HG02970 (cell line): ENCODE measurements at regions not wholly inside any gene's neighbourhood (a gene's known extent, or its start where the extent isn't known, plus 50 kb on each side); places are given as distances from the start of the nearest gene placed in this dataset.

Experiments
- ATAC-seq: cut with Tn5 transposase; IDR thresholded peaks from one replicate; pipeline ENCODE4 v1.9.1; 2021; ENCODE audit warnings: mild to moderate bottlenecking, moderate library complexity, moderate number of reproducible peaks; ENCODE audit not compliant: unreplicated experiment, low FRiP score

DNA sequence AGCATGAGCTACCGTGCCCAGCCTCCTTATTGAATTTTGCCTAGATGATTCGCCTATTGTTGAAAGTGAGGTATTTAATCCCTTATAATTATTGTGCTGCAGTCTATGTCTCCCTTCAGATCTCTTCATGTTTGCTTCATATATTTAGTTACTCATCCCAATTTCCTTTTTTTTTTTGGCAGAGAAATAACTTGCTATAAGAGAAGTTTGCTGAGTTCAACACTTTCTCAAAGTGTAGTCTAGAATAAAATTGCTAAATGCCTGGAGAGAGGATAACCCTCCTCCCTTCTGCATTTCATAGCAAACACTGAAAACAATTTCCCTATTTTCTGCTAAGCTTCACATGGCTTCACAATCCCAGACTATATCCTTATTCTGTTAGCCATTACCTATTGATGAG is 136.6 kb upstream of the CD180 start:
- no peak for ATAC-seq

DNA sequence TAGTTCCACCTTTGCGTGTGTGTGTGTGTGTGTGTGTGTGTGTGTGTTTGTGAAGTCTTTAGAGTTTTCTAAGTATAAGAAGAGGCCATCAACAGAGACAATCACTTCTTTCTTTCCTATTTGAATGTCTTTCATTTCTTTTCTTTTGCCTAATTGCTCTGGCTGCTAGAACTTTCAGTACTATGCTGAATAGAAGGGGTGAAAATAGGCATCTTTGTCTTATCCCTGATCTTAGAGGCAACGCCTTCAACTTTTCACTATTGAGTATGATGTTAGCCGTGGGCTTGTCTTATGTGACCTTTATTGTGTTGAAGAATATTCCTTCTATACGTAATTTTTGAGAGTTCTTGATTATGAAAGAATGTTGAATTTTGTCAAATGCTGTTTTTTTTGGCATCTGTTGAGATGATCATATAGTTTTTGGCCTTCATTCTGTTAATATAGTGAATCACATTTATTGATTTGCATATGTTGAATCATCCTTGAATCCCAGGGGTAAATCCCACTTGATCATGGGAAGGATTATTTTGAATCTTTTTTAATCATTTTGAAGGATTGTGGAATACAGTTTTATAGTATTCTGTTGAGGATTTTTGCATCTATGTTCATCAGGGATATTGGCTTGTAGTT is 134.8 kb upstream of the CD180 start:
- ATAC-seq = no peak

DNA sequence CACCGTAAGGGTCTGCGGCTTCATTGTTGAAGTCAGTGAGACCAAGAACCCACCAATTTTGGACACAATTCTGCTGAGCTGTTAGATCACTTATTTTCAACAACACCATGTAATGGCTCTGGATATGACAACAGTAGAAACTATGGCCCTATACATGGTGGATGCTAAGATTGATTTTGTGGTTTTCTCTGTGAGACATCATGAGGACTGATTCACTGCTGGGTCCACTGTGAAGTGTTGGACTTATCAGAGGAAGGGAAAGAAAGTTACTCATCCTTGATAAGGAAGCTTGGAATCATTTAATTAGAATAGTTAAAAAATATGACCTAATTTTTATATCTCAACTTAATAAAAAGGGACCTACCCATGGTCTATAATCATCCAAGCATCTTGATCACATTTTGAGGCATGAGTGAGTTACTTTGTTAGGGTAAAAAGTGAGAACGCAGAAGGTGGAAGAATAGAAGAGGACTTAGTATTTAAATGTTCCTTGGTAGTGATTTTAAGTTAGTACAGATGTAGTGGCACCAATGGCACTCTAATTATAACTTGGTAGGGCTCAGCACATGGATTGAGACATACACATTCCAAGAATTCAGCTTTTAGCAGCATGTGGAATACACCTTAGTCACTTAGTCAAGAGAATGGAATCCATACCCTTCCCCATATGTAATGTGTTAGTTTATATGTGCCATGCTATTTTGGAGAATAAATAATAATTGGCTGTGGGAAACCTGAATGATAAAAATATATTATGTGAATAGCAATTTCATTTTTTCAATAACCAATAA is 123.5 kb upstream of the CD180 start:
- no peak for ATAC-seq

DNA sequence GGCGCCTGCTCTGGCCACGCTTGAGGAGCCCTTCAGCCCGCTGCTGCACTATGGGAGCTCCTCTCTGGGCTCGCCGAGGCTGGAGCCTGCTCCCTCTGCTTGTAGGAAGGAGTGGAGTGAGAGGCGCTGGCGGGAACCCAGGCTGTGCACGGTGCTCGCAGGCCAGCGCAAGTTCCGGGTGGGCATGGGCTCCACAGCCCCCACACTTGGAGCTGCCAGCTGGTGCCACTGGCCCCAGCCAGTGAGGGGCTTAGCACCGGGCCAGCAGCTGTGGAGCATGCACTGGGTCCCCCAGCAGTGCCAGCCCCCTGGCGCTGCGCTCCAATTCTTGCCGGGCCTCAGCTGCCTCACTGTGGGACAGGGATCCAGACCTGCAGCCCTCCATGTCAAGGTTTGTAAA is 122.1 kb upstream of the CD180 start:
- ATAC-seq = no peak

DNA sequence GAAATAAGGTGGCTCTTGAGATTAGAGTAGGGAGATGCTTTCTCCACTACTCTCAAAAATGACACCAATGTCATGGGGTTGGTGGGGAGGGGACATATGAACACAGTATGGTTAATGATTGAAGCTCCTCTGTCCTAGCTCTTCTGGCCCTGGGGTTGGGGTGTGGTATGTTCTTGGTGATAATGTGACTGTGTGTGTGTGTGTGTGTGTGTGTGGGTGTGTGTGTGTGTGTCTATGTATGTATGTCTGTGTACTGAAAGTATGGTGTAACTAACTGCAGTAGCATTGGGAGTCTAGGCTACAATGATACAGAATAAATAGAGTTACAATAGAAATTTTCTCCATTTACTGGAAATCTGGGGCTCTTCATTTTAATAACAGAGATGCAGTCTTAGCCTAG is 121.0 kb upstream of the CD180 start:
- ATAC-seq = no peak

DNA sequence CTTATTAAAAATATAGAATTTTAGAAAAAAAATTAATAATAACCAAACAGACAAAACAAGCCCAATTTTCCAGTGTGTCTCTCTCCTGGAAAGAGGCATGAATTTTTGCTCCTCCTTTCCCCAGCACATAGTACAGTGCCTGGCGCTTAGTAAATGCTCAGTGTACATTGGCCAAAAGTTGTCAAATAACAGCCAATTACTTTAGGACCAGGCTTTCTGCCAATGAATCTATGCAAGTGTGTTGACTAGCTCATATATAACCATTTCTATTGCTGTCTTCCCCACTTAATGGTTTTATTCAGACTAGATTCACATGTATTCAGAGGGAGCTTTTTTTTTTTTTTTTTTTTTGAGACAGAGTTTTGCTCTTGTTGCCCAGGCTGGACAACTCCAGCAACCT is 120.1 kb upstream of the CD180 start:
- ATAC-seq = no peak

DNA sequence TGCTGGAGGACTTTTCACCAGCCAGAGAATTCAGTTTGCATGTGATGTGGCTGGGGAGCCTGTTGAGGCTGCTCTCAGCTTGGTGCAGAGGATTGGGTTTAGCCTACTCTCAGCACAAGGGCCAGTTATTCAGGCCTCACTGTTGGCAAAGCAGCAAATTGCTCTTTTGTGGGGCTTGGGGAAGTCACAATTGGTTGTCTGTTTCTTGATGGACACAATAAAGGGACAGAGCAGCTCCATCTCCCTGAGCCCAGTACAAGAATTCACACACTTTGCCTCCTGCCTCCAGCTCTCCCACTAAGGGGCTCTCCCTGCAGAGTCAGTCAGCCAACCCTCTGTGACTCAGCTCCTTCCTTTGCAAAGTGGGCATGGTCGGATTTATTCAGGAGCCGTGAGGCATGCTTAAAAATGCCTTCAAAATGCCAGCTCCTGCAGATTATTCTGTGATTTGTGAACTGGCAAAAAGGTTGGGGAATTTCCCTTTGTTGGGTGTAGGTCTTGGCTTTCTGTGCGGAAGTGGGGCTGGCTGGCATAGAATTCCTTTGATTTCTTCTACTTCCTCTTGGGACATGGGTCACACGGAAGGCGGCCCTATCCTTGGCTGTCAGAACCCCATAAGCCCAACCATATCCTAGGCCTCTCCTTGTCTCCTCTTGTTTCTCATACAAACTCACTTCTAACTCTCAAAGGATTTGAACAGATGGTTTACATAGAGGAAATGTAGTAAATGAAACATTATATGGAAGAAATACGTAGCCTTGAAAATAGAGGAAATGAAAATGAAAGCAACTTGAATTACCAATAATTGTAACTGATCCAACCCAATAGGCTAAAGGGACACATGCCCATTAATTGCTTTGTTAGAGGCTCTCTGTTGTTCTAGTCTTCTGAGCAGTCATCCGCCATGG is 118.7 kb upstream of the CD180 start:
- no peak for ATAC-seq

DNA sequence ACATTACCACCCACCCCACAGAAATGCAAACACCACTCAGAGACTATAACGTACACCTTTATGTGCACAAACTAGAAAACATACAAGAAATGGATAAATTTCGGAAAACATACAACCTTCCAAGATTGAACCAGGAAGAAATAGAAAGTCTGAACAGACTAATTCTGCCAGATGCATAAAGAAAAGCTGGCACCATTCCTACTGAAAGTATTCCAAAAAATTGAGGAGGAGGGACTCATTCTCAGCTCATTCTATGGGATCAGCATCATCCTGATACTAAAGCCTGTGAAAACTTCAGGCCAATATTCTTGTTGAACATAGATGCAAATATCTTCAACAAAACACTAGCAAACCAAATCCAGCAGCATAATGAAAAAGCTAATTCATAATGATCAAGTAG is 115.1 kb upstream of the CD180 start:
- no peak for ATAC-seq

DNA sequence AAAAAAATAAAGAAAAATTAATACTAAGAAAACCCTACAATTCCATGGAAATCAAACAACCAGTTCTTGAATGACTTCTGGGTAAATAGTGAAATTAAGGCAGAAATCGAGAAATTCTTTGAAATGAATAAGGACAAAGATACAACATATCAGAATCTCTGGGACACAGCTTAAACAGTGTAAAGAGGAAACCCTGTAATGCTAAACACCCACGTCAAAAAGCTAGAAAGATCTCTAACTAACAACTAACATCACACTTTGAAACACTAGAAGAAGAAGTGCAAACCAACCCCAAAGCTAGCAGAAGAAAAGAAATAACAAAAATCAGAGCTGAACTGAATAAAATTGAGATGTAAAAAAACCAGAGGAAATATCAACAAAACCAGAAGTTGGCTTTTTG is 114.6 kb upstream of the CD180 start:
- ATAC-seq = no peak

DNA sequence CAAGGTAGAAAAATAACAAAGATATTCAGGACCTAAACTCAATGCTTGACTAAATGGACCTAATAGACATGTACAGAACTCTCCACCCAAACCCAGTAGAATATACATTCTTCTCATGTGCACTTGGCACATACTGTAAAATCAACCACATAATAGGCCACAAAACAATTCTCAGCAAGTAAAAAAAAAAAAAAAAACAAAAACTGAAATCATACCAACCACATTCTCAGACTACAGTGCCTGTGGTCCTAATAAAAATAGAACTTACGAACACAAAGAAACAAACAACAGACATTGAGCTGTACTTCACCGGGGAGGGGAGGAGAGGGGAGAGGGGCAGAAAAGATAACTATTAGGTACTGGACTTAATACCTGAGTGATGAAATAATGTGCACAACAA is 114.1 kb upstream of the CD180 start:
- ATAC-seq = no peak

DNA sequence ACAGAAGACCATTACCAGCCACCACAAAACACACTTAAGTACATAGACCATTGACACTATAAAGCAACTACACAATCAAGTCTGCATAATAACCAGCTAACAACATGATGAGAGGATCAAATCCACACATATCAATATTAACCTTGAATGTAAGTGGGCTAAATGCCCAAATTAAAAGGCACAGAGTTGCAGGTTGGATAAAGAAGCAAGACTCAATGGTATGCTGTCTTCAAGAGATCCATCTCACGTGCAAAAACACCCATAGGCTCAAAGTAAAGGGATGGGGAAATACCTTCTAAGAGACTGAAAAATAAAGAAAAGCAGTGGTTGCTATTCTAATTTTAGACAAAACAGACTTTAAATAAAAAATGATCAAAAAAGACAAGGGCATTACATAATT is 113.6 kb upstream of the CD180 start:
- ATAC-seq = no peak

DNA sequence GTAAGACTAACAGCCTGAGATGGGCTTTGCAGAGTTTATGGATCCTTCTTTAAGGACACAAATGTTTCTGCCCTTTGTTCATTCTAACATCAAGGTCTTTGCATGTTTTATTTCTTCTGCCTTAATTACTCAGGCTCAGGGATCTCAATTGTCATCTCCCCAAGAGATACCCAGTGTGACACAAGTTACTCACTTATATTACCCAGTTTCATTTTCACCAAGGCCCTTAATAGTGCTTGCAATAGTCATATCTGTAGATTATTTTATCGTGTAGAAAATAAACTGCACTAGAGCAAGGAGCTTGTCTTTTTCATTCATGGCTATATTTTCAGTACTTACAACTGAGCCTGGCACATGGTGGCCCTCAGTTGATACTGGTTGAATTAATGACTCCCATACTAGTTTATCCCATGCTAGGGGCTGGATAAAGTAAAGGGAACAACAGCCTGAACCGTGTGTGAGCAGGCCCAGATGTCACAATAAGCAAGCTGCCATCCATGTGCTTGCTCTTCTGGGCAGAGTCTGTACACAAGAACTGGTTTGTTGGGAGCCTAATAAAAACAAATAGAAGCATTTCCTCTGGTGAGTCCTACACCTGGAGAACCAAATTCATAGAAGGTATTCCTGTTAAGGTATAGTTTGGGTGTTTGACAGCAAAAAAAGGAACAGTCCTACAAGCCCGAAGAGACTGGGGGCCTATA is 112.5 kb upstream of the CD180 start:
- no peak for ATAC-seq

DNA sequence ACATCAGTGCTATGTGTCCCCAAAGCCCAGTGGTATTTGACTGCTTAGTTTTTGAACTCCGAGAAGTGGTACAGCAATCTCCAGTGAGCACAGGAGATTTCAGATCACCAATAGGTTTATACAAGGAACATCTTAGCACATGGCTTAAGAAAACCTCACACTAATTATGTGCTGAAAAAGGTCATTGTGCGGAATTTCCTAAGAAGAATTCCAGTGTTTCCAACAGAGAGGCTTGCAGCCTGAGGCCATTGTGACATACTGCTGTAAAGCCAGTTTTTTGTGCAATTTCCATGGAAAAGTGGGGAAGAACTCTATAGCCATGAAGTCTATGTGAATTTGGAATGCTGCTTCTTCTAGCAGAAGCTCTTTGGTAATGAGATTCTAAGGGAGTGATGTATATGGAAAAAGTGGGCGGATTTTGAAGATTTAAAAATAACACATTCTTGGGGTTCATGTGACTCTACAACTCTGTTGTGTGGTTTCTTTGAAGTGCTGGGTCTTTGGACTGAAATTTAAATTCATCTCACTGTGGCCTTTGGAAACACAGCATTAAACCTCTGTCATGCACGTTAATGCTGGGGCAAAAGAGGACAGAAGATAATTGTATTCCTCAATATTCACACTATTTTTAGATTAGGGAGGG is 110.5 kb upstream of the CD180 start:
- ATAC-seq = no peak

DNA sequence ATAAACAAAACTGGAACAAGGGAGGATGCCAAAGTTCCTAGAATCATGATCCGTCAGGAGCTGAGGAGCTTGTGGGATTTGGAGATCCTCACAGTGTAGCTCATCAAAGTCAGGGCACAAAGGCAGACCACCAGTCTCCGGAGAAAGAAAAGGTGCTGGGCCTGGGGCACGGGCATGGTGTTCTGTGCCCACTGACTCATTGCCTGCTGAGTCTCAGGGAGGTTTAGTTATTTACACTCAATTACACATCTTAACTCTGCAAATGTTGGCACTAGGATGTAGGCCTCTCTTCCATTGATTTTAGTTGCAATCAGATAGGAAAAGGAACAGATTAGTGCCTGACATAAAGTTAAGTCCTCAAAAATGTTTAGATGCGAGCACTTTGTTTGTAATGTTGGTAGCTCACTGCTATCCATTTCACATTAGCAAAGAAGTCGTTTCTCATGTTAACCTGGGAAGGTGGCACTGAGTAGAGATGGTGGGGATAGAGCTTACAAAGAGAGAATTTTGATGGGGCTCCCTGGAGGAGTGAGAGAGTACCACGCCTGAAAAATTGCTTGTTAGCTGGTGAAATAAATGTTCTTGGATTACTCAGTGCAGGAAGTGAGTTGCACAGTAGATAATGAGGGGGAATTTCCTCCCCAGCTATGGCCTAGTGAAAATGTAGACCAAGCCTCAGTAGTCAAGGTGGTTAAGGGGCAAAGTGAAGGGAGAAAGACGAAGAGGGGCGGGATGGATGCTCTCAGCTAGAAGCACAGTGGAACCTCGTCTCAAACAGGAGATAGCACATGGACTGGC is 109.5 kb upstream of the CD180 start:
- ATAC-seq = no peak

DNA sequence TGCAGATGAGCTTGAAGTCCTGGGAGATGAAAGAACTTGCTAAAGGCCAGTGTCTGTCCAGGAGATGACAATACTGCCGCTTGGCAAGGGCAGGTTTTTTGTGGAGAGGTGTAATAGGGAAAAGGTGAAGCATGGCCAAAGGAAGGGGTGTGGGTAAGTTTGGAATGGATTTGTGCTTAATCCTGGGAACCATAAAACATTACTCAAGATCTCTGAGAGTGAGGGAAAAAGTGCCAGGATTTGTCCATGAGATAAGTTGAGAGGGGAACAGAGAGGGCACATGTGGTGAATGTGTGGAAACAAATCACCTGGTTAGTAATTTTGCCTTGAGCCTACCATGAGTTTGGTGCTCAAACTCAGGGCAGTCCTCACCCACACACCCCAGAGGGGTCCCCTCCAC is 108.8 kb upstream of the CD180 start:
- no peak for ATAC-seq

DNA sequence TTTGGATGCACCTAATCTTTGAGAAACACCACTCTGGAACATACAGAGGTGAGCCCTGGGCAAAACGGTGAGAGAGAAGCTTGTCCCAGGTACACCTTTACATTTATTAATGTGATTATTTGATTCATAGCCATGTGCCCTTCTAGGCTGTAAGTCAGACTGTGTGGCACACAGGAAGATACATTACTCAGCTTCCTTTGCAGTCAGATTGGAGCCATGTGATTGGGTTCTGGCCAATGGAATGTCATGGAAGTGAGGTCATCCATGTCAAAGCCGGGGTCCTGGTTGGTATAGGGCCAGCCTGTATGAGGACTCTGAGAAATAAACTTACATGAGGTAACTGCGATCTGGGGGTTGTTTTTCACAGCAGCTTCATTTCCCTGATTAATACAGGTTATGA is 106.8 kb upstream of the CD180 start:
- ATAC-seq = no peak

DNA sequence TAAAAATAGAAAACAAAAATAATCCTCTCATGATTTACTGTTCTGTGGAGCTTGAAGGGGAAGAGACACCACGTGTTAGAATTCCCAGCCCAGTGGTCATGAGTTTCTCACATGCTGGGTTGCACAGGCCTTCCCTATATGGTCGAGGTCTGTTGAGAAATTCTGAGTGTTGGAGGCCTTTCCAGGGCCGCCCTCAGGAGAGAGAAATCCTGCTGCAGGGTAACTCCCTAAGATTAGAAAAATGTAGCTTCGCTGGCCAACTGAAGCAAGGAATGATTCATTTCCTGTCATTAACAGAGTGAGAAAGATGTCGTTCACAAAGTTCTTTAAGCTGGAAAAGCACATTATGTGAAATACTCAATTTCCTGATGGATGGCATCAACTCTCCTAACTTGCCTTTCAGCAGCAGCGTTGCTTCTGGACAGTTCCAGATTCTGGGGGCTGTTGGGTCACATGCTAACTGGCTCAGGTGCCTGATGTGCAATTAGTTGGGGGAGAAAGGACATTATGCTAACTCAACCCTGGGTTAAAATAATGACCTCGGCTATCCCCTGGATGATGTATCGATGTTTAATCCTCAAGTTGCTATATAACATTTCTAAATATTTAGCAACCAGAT is 104.8 kb upstream of the CD180 start:
- ATAC-seq = no peak

DNA sequence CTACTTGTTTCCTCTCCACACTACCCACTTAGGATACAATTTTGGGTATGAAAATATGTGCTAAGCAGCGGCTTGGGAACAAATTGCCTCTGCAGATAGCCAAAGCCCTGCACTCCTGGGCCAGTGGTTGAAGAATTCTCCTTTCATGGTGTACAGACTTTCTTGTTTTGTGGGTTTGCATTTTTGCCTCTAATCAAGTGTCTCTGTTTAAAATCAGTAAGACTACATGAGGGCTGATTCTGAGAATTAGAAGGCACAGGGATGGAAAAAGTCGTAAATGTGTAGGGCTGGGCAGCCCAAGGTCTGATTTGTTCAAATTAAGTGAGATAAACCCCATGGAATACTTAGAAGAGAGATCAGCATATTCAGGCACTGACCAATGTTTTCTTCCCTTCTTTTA is 103.7 kb upstream of the CD180 start:
- no peak for ATAC-seq

DNA sequence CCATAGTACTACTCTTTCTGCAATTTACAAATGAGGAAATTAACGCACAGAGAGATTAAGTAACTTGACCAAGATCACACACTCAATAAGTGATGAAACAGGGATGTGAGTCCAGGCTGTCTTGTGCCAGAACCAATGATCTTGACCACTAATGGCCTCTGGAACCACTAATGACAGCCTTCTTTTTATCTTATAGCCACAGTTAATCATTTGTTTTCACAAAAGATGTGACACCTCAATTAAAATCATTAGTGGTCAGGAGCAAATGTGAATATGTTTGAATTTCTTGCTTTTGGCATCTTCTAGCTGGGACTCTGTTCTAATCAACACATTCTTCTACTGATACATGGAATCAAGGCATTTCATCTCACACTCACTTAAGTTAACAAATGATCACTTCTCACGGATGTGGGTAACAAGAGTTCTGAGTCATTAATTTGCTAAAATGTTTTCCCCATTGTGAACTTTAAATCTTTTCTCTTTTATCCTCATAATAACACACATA is 102.7 kb upstream of the CD180 start:
- no peak for ATAC-seq
